Transverse colon (tissue), 4 donors: ENCODE measurements at regions not wholly inside any gene's neighbourhood (a gene's known extent, or its start where the extent isn't known, plus 50 kb on each side); places are given as distances from the start of the nearest gene placed in this dataset.

Experiments used
- CTCF ChIP-seq, 5 experiments: fragments of 200-600 bp in 3 of 5; fragments of 450-650 bp in 2 of 5; sonication (generic) in 3 of 5; IDR thresholded peaks; 1 replicate in 2 of 5; 2 replicates in 3 of 5; pipeline ENCODE4 v1.5.1; 2016 to 2017; ENCODE audit warnings: antibody characterized with exemption in 5 of 5, inconsistent platforms in 3 of 5, mild to moderate bottlenecking in 2 of 5, moderate library complexity in 1 of 5
- EP300 ChIP-seq: sonication (generic); formaldehyde crosslinking; IDR thresholded peaks from one replicate; pipeline ENCODE4 v1.6.1; 2017; ENCODE audit warnings: antibody characterized with exemption, low read depth
- POLR2A ChIP-seq: fragments of 450-650 bp; IDR thresholded peaks from one replicate; pipeline ENCODE4 v1.6.1; 2016; ENCODE audit warnings: antibody characterized with exemption, mild to moderate bottlenecking, moderate library complexity
- POLR2AphosphoS5 ChIP-seq, 3 donors: sonication (generic); formaldehyde crosslinking; IDR thresholded peaks; one replicate each; pipeline ENCODE4 v1.6.1; 2016; ENCODE audit warnings: antibody characterized with exemption in 3 of 3

DNA sequence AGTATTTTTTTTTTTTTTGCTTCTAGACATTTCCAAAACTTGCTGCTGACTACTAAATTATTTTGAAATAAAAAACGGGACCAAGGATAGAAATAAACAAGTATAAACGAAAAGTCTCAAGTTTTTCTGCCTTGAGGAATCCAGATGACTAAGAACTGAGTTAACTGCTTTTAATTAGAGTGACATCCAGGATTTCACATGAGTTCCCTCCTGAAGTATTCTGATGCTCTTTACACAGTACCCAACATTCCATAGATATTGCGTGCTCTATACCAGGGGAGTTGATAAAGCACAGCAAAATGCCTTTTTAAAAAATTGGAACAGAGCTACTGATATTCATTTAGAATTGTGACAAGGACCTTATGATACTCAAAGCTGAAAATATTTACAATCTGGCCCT lies 618.0 kb downstream of the CCDC85A start:
- no peak for TF ChIP-seq CTCF (IDR thresholded peaks at IDR 0.05)
- no peak for TF ChIP-seq POLR2A
- TF ChIP-seq EP300 = no peak
- no peak for TF ChIP-seq POLR2AphosphoS5 (IDR thresholded peaks at IDR 0.05)
